Astrocyte (in vitro differentiated cells and primary cell): ENCODE measurements at regions not wholly inside any gene's neighbourhood (a gene's known extent, or its start where the extent isn't known, plus 50 kb on each side); places are given as distances from the start of the nearest gene placed in this dataset.

ENCODE experiments used
- EZH2 ChIP-seq: IDR thresholded peaks from 2 replicates; pipeline ENCODE4 v1.6.1; 2012; ENCODE audit warnings: mild to moderate bottlenecking, low read length, inconsistent platforms; ENCODE audit not compliant: insufficient read depth
- TF ChIP-seq, protein P1 (sequence below): IDR thresholded peaks from 2 replicates; pipeline ENCODE4 v1.5.1; 2011; ENCODE audit warnings: low read depth, mild to moderate bottlenecking, inconsistent platforms, low read length, moderate library complexity; ENCODE audit not compliant: insufficient read depth

DNA sequence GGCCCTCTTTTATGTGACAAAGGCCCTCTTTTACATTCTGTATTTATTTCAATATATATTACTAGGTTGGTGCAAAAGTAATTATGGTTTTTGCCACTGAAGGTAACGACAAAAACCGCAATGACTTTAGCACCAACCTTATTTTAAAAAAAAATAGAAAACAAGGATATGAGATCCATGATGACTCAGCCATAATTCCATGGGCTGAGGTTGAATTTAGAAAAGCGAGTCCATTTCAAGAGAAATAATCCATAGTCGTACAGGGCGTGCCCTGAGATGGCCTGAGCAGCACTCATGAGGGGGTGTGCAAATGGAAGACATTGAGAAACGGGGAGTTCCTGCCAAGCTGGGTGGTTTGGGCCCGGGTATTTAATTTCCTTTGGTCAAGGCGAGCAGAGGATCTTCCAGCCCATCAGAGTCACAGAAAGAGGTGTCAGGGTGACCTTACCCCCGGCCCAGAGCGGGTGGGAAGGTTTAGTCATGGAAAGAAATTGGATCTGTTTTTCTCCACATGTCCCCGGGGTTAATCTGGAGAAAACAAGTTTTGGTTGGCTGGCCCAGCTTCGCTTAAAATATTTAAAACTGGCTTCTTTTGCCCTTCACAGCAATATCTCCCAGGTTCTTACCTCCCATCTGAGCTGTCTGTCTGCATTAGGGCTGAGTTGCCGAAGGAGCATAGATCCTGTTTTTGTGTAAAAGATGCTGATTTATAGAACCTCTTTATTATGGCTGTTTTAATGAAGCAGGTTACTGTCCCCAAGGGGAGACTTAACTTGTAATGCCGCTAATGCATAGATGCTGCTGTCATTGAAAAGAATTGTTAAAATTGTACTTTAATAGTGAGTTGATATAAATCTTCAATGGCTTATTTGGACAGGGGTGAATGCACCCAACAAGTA is 255.6 kb downstream of the PREX1 start:
- TF ChIP-seq, protein P1, sequence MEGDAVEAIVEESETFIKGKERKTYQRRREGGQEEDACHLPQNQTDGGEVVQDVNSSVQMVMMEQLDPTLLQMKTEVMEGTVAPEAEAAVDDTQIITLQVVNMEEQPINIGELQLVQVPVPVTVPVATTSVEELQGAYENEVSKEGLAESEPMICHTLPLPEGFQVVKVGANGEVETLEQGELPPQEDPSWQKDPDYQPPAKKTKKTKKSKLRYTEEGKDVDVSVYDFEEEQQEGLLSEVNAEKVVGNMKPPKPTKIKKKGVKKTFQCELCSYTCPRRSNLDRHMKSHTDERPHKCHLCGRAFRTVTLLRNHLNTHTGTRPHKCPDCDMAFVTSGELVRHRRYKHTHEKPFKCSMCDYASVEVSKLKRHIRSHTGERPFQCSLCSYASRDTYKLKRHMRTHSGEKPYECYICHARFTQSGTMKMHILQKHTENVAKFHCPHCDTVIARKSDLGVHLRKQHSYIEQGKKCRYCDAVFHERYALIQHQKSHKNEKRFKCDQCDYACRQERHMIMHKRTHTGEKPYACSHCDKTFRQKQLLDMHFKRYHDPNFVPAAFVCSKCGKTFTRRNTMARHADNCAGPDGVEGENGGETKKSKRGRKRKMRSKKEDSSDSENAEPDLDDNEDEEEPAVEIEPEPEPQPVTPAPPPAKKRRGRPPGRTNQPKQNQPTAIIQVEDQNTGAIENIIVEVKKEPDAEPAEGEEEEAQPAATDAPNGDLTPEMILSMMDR, result no peak
- no peak for TF ChIP-seq EZH2
